ENCODE measurements at regions not wholly inside any gene's neighbourhood (a gene's known extent, or its start where the extent isn't known, plus 50 kb on each side); places are given as distances from the start of the nearest gene placed in this dataset.

- DNase-seq (ENCODE audit: low read depth, low spot score): no peak
These were observed 322.9 kb downstream of the NFIB start for GRCh38 chr9:13990994-13991393.

- DNase-seq (ENCODE audit: low read depth, low spot score): no peak
These were observed 323.6 kb downstream of the NFIB start for GRCh38 chr9:13990331-13990730.

DNA sequence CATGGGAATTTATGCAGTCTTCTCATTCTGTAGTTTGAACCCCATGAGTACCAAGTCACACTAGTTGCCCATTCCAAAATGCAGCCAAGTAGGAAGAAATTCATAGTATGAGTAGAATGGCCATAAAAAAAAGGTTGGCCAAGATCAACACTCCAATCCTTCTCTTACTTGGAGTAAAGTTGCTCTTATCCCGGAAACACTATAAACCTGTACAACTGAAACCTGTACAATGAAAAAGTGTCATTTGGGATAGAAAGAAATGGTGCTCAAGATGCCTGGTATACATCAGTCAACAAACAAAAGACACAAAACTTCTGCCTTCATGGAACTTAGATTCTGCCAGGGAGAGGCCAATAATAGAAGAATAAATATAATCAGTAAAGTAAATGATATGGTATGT is 325.0 kb downstream of the NFIB start:
- no peak for DNase-seq (ENCODE audit: low read depth, low spot score)

- no peak for DNase-seq (ENCODE audit: low read depth, low spot score)
These were observed 330.3 kb downstream of the NFIB start for GRCh38 chr9:13983607-13984006.

GRCh38 chr9:13979941-13980318 is 334.0 kb downstream of the NFIB start:
- DNase-seq (ENCODE audit: low read depth, low spot score): no peak

DNA sequence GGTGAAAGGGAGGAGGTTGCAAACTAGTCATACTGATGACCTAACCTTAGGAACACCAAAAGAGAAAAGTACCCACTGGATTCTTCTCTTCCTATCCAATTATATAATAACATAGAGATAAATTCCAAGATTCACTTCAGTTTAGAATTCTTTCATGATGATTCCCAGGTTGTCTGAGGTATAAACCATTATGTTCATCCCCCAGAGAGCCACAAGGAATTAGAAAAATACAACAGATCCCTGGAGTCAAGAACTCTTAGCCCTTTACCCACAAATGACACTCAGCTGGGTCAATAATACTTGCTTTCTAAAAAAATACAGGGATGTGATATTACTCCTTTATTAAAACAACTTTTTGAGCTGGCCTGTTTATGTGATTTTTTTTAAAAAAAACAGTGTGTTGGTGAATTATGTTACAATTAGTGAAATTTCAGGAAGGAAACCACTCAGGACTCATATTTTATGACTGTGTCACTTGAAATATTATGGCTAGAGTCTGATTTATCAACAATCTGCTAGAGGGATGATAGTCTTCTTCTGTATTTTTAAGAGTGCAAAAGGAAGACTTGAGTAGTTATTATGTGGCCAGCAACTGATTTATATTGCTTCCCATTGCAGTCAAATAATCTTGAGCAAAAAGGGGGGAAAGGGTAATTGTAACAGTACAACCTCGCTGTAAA is 338.2 kb downstream of the NFIB start:
- DNase-seq (ENCODE audit: low read depth, low spot score): no peak

DNA sequence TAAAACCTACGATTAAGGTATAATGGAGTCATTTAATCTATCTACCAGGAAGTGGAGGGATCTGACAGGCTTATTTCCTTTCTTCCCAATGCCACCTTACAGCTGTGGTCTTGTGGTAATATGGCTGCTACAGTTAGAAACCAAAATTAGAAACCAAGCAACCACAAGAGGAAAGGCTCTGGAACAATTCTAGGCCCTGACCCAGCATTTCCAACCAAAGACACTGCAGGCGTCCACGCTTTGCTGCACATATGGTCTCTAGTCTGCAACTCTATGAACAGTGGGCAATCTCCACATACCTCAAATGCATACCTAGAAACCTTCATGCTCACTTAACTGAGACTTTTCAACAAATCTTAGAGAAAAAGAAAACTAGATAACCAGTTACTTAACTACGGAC is 339.1 kb downstream of the NFIB start:
- no peak for DNase-seq (ENCODE audit: low read depth, low spot score)

GRCh38 chr9:13971966-13972655 is 341.8 kb downstream of the NFIB start:
- no peak for DNase-seq (ENCODE audit: low read depth, low spot score)

DNA sequence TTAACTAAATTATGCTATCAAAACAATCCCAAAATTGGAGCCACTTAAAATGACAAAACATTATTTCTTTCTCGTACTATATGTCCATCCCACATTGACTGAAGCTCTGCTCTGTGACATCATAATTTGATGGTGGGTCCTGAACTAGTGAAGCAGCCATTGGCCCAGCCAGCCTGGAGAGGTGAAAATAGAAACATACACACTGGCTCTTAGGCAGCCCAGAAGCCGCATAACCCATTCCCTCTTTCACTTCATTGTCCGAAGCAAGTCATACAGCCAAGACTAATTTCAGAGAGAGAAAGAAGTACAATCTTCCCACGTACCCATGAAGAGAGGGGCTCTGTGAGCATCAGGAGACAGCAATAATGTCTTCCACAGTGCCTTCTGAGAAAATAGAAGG is 342.5 kb downstream of the NFIB start:
- DNase-seq (ENCODE audit: low read depth, low spot score): no peak

- no peak for DNase-seq (ENCODE audit: low read depth, low spot score)
These were observed 343.5 kb downstream of the NFIB start for GRCh38 chr9:13970426-13970825.

- no peak for DNase-seq (ENCODE audit: low read depth, low spot score)
These were observed 343.9 kb downstream of the NFIB start for GRCh38 chr9:13970018-13970417.

DNA sequence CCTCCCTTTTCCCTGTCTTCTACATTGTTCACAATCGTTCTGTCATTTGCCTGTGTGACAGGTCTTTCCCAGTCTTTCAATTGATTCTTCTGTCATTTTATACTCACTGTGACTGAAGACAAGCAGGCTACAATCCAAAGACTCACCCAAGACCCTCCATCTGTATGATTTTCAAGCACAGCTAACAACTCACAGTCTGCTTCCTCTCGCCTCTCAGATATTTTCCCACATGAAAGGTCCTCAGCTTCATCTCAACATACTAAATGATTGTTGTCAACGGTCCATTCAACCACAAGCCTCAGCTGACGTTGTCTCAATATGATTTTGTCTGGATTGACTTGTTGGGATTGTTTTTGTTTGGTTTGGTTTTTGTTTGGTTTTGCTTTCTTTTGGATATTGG is 346.5 kb downstream of the NFIB start:
- no peak for DNase-seq (ENCODE audit: low read depth, low spot score)

DNA sequence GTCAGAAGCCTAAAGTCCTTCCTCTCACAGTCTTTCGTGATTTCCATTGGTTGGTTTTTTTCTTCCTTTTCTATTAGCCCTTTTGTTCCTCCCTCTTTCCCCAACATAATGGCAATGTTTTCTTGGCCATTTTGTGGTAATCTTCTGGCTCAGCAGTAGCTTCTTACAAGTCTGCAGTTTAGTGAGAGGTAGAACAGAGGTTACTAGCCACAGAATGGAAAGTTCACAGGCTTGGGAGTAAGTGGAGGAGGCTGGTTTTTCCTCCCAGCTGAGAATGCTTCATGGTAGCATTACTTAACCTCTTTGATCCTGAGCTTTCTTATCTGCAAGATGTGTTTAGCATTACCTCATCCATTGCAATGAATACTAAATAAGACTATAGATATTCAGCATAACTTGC is 346.9 kb downstream of the NFIB start:
- no peak for DNase-seq (ENCODE audit: low read depth, low spot score)

DNA sequence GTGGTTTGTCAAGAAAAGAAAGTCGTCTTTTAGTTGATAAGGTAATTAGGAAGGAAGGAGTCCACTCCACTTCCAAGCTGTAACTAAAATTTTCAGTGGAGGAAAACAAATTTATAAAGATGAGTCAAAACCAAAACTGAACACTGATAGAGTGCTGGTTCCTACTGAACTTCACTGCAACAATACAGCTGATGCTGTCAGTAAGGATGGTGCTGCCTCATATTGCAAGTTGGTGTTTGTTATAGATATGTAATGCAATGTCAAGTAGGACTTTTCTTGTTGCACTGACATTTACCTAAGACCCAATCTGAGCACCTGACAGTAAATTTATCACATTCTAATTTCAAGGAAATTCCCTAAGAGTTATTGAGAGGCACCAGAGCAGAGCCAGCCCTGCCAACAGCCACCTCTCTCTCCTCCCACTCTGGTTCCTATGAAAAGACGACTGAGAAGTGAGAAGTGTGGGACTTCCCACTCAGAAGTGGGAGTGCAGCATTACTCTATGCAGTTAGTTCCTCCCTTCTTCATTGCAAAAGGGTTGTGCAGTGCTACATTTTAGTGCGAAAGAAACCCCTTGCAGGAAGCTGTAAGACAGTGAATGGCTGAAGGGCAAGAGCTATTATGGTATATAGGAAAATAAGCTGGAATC is 350.8 kb downstream of the NFIB start:
- DNase-seq (ENCODE audit: low read depth, low spot score): no peak

- DNase-seq (ENCODE audit: low read depth, low spot score): no peak
These were observed 351.9 kb downstream of the NFIB start for GRCh38 chr9:13962006-13962405.

- DNase-seq (ENCODE audit: low read depth, low spot score): no peak
These were observed 353.8 kb downstream of the NFIB start for GRCh38 chr9:13960011-13960765.

DNA sequence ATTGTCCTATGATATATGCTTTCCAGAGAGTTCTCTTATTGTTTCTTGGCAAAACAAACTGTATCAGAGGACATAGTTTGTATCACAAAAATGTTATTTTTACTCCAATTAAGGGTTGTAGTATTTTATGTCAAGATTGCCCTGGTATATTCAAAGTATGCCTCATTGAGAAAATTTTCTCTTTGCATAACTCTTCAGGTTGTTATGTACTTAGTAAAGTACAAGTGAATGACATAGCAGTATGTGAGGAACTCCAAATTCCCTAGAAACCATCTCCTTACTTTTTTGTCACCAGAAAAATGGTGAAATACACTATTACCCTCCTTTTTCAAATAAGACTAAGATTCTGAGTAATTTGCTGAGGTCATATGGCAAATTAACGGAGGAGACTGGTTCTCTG is 355.3 kb downstream of the NFIB start:
- no peak for DNase-seq (ENCODE audit: low read depth, low spot score)

DNA sequence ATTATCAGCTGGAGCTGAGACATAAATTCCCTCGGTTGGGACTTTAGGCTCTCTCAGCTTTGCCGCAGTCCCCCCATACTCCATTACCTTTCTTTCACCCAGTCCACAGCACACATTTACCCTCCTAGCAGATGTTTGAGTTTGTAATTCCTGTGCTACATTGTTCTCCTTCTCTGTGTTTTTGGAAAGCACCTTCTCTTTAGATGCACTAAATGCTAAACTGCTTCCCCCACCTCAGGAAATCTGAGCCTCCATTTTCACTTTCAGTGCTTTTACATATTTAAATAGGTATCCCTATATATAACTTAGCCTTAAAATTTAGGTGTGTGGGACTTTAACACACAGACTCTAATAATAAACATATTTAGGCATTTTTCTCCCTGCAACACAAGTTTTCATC is 356.9 kb downstream of the NFIB start:
- no peak for DNase-seq (ENCODE audit: low read depth, low spot score)

DNA sequence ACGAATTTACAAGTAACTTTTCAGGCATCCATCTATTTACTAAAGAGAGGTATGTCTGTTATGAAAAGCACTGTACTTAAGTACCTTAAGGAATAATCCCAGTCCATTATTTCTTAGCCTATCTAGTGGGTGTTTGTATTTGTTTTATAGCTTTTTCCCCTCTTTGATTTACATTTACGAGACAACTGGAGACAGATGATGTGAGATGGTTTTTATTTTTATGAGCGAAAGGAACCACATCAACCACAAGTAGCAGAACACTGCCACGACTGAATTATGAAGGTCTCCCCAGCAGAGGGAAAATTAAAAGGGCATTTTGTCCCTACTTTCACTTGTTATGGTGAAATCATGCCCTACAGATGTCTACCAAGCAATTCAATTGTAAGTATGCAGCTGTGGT is 357.8 kb downstream of the NFIB start:
- DNase-seq (ENCODE audit: low read depth, low spot score): no peak

DNA sequence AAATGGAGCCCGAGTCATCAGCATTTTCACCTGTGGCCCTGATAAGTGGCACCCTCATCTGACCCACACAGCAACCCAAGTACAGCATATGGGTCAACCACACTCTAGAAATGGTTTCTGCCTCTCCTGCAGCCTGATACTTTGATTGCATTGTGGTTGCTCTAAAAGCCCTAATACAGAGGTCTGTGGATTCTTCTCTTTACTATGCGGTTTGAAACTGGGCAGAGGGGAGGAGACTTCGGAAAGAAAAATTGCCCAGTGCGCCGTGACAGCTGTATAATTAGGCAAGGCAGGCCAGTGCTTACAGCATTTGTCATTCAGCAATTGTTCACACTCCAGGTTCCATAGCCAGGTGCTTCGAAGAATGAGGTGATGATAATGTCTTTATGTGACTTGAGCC is 361.0 kb downstream of the NFIB start:
- no peak for DNase-seq (ENCODE audit: low read depth, low spot score)

DNA sequence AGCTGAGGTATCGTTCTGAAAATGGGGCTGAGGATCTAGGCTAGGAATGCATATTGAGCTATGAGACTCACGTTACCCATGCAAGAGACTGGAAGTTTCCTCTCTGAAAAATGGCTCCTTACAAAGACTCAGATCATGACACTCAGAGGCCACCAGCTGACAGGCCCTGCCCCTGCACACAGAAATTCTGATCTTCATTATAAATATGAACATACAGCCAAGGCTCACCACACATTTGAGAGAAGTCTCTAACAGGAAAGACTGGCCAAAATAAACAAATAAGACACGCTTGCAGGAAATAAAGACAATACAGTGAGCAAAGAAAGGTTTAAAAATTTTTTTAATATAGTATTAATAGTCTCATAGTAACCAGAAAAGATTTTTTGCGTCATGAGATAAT is 365.9 kb downstream of the NFIB start:
- no peak for DNase-seq (ENCODE audit: low read depth, low spot score)

DNA sequence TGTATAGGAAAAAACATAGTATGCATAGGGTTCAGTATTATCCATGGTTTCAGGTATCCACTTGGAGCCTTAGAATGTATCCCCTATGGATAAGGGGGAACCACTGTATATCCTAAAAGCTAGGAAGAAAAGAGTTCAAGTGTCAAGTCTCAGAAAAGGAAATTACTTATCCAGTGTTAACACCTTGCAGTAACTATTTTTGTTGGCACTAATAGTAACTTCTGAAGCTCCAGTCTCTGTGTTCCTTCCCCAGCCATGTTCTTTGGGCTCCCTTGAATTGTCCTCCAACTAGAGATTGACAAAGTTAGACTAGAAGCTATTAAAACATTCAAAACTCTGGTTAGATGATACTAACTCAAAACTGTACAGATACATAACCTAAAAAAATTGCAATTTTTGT is 370.8 kb downstream of the NFIB start:
- DNase-seq (ENCODE audit: low read depth, low spot score): no peak
